Right atrium auricular region (tissue), 2 donors: ENCODE measurements at regions not wholly inside any gene's neighbourhood (a gene's known extent, or its start where the extent isn't known, plus 50 kb on each side); places are given as distances from the start of the nearest gene placed in this dataset.

ENCODE experiments used
- DNase-seq: peaks from one replicate; pipeline ENCODE4 v3.0.0-alpha.2; 2019; ENCODE audit warnings: low spot score
- H3K27ac ChIP-seq, 2 donors: fragments of 200-600 bp; sonication (generic); 1 replicate in 1 of 2; 2 replicates in 1 of 2; pipeline ENCODE4 v1.5.1; 2016 to 2019
- H3K27me3 ChIP-seq, 2 donors: fragments of 200-600 bp; sonication (generic); one replicate each; pipeline versions ENCODE4 v1.5.1 to v1.6.0; 2017 to 2019
- H3K36me3 ChIP-seq: fragments of 200-600 bp; sonication (generic); one replicate; pipeline ENCODE4 v1.5.1; 2016
- H3K4me1 ChIP-seq, 2 donors: fragments of 200-600 bp; sonication (generic); one replicate each; pipeline versions ENCODE4 v1.5.1 to v1.6.0; 2017 to 2019
- H3K4me3 ChIP-seq, 2 donors: fragments of 200-600 bp; sonication (generic); 1 replicate in 1 of 2; 2 replicates in 1 of 2; pipeline ENCODE4 v1.5.1; 2017 to 2019; ENCODE audit warnings: mild to moderate bottlenecking in 1 of 2, moderate library complexity in 1 of 2
- H3K9me3 ChIP-seq, 2 donors: fragments of 200-600 bp; sonication (generic); one replicate each; pipeline ENCODE4 v1.5.1; 2019
- CTCF ChIP-seq, 2 donors: fragments of 200-600 bp; sonication (generic); IDR thresholded peaks; one replicate each; pipeline ENCODE4 v1.5.1; 2019; ENCODE audit warnings: antibody characterized with exemption in 2 of 2

- no peak for TF ChIP-seq CTCF (IDR thresholded peaks at IDR 0.05)
- no peak overlapping the region for H3K27ac ChIP-seq
- no peaks in the 10 kb centered on the region for H3K27me3 ChIP-seq
- H3K4me1 ChIP-seq = no peaks in the 10 kb centered on the region
- no peaks in the 10 kb centered on the region for H3K9me3 ChIP-seq
- DNase-seq = no peak
- no peak overlapping the region for H3K4me3 ChIP-seq
- no peaks in the 10 kb centered on the region for H3K36me3 ChIP-seq
These were observed 405.3 kb downstream of the RRAGC start for GRCh38 chr1:38454236-38454635.

GRCh38 chr1:38452246-38452645 lies 405.7 kb upstream of the POU3F1 start:
- H3K4me1 ChIP-seq = no peaks in the 10 kb centered on the region
- H3K4me3 ChIP-seq = no peak overlapping the region
- no peaks in the 10 kb centered on the region for H3K27me3 ChIP-seq
- TF ChIP-seq CTCF (IDR thresholded peaks at IDR 0.05) = no peak
- no peak overlapping the region for H3K27ac ChIP-seq
- no peak for DNase-seq
- no peaks in the 10 kb centered on the region for H3K36me3 ChIP-seq
- H3K9me3 ChIP-seq = no peaks in the 10 kb centered on the region

GRCh38 chr1:38451541-38451993 lies 405.0 kb upstream of the POU3F1 start:
- Histone ChIP-seq H3K4me3 (no peak overlapping the region), H3K27ac (no peak overlapping the region), H3K4me1 (no peaks in the 10 kb centered on the region), H3K36me3 (no peaks in the 10 kb centered on the region), H3K9me3 (no peaks in the 10 kb centered on the region), H3K27me3 (no peaks in the 10 kb centered on the region)
- DNase-seq = no peak
- no peak for TF ChIP-seq CTCF (IDR thresholded peaks at IDR 0.05)

- Histone ChIP-seq H3K9me3 (no peaks in the 10 kb centered on the region), H3K4me1 (no peaks in the 10 kb centered on the region), H3K36me3 (no peaks in the 10 kb centered on the region), H3K27me3 (no peaks in the 10 kb centered on the region), H3K27ac (no peak overlapping the region), H3K4me3 (no peak overlapping the region)
- TF ChIP-seq CTCF (IDR thresholded peaks at IDR 0.05) = no peak
- DNase-seq = no peak
These were observed 402.3 kb upstream of the POU3F1 start for GRCh38 chr1:38448893-38449292.

GRCh38 chr1:38446936-38447335 lies 400.3 kb upstream of the POU3F1 start:
- no peak for TF ChIP-seq CTCF (IDR thresholded peaks at IDR 0.05)
- no peak for DNase-seq
- no peaks in the 10 kb centered on the region for H3K4me1 ChIP-seq
- H3K9me3 ChIP-seq = peaks cover 0 to 2% of the 10 kb centered on the region in 2 donors
- H3K36me3 ChIP-seq = no peaks in the 10 kb centered on the region
- H3K4me3 ChIP-seq = no peak overlapping the region
- H3K27ac ChIP-seq = no peak overlapping the region
- H3K27me3 ChIP-seq = no peaks in the 10 kb centered on the region

- Histone ChIP-seq H3K9me3 (peaks cover 0 to 22% of the 10 kb centered on the region in 2 donors), H3K4me1 (no peaks in the 10 kb centered on the region), H3K27me3 (no peaks in the 10 kb centered on the region), H3K36me3 (no peaks in the 10 kb centered on the region), H3K4me3 (no peak overlapping the region), H3K27ac (no peak overlapping the region)
- no peak for TF ChIP-seq CTCF (IDR thresholded peaks at IDR 0.05)
- DNase-seq = no peak
These were observed 398.3 kb upstream of the POU3F1 start for GRCh38 chr1:38444770-38445442.
